WTC11 (cell line): ENCODE measurements at regions not wholly inside any gene's neighbourhood (a gene's known extent, or its start where the extent isn't known, plus 50 kb on each side); places are given as distances from the start of the nearest gene placed in this dataset.

Experiments used
- ATAC-seq: fragments of 200-7000 bp; cut with Tn5 transposase; 2 replicates; pipeline ENCODE4 v1.10.0; 2021; ENCODE audit warnings: mild to moderate bottlenecking, moderate library complexity
- CTCF ChIA-PET: fragments of 300-600 bp; sonication (Branson Sonifier 250); formaldehyde crosslinking; loops from one replicate; lab custom pipeline; 2021; ENCODE audit warnings: antibody characterized with exemption; lab: Charles Lee
- POLR2A ChIA-PET: fragments of 350-600 bp; sonication (Branson Sonifier 250); formaldehyde crosslinking; loops from one replicate; lab custom pipeline; 2021; ENCODE audit warnings: antibody characterized with exemption; lab: Charles Lee
- DNase-seq: peaks from one replicate; pipeline ENCODE4 v3.0.0; 2021; ENCODE audit warnings: low spot score
- H3K27ac Mint-ChIP-seq: 2 replicates; pipeline ENCODE4 v1.8.0; 2021; ENCODE audit warnings: mixed read lengths
- H3K27me3 Mint-ChIP-seq: 2 replicates; pipeline ENCODE4 v1.8.0; 2021; ENCODE audit warnings: low read depth, mild to moderate bottlenecking, moderate library complexity, mixed read lengths
- H3K36me3 Mint-ChIP-seq: 2 replicates; pipeline ENCODE4 v1.8.0; 2021; ENCODE audit warnings: mixed read lengths
- H3K4me1 Mint-ChIP-seq: 2 replicates; pipeline ENCODE4 v1.8.0; 2022; ENCODE audit warnings: mixed read lengths
- H3K4me3 Mint-ChIP-seq: 2 replicates; pipeline ENCODE4 v1.8.0; 2021; ENCODE audit warnings: mild to moderate bottlenecking, moderate library complexity, mixed read lengths
- H3K9me3 Mint-ChIP-seq: 2 replicates; pipeline ENCODE4 v1.8.0; 2021; ENCODE audit warnings: mixed read lengths
- GABPB1 ChIP-seq: sonication (generic); formaldehyde crosslinking; IDR thresholded peaks from 2 replicates; pipeline ENCODE4 v1.8.1; 2023; ENCODE audit warnings: mild to moderate bottlenecking, missing genetic modification reagents
- NFE2L1 ChIP-seq: sonication (generic); formaldehyde crosslinking; IDR thresholded peaks from 2 replicates; pipeline ENCODE4 v1.8.1; 2023; ENCODE audit warnings: missing genetic modification reagents
- SMAD3 ChIP-seq: sonication (generic); formaldehyde crosslinking; IDR thresholded peaks from 2 replicates; pipeline ENCODE4 v1.8.0; 2022; ENCODE audit warnings: missing genetic modification reagents, mild to moderate bottlenecking, borderline replicate concordance
- TEAD1 ChIP-seq: sonication (generic); formaldehyde crosslinking; IDR thresholded peaks from 2 replicates; pipeline ENCODE4 v1.8.0; 2022; ENCODE audit warnings: mild to moderate bottlenecking, missing genetic modification reagents
- ZBTB21 ChIP-seq: sonication (generic); formaldehyde crosslinking; IDR thresholded peaks from 2 replicates; pipeline ENCODE4 v1.8.1; 2023; ENCODE audit warnings: mild to moderate bottlenecking, missing genetic modification reagents, borderline replicate concordance
- ZNF121 ChIP-seq: sonication (generic); formaldehyde crosslinking; IDR thresholded peaks from 2 replicates; pipeline ENCODE4 v1.8.0; 2023; ENCODE audit warnings: missing genetic modification reagents
- TF ChIP-seq, protein P1 (sequence below): sonication (generic); formaldehyde crosslinking; IDR thresholded peaks from 2 replicates; pipeline ENCODE4 v1.8.0; 2022; ENCODE audit warnings: missing genetic modification reagents
- TF ChIP-seq, protein P2 (sequence below): sonication (generic); formaldehyde crosslinking; IDR thresholded peaks from 2 replicates; pipeline ENCODE4 v1.8.1; 2023; ENCODE audit warnings: mild to moderate bottlenecking, missing genetic modification reagents
- TF ChIP-seq, protein P3 (sequence below): sonication (generic); formaldehyde crosslinking; IDR thresholded peaks from 2 replicates; pipeline ENCODE4 v1.8.0; 2022; ENCODE audit warnings: mild to moderate bottlenecking, missing genetic modification reagents
- TF ChIP-seq, protein P4 (sequence below): sonication (generic); formaldehyde crosslinking; IDR thresholded peaks from 2 replicates; pipeline ENCODE4 v1.8.0; 2022; ENCODE audit warnings: mild to moderate bottlenecking, missing genetic modification reagents
- TF ChIP-seq, protein P5 (sequence below): sonication (generic); formaldehyde crosslinking; IDR thresholded peaks from 2 replicates; pipeline ENCODE4 v1.8.0; 2022; ENCODE audit warnings: mild to moderate bottlenecking, missing genetic modification reagents
- TF ChIP-seq, protein P6 (sequence below): sonication (generic); formaldehyde crosslinking; IDR thresholded peaks from 2 replicates; pipeline ENCODE4 v1.8.1; 2022; ENCODE audit warnings: low read depth, mild to moderate bottlenecking, moderate library complexity, missing genetic modification reagents, borderline replicate concordance
- TF ChIP-seq, protein P7 (sequence below): sonication (generic); formaldehyde crosslinking; IDR thresholded peaks from 2 replicates; pipeline ENCODE4 v1.8.1; 2022; ENCODE audit warnings: missing genetic modification reagents, borderline replicate concordance

DNA sequence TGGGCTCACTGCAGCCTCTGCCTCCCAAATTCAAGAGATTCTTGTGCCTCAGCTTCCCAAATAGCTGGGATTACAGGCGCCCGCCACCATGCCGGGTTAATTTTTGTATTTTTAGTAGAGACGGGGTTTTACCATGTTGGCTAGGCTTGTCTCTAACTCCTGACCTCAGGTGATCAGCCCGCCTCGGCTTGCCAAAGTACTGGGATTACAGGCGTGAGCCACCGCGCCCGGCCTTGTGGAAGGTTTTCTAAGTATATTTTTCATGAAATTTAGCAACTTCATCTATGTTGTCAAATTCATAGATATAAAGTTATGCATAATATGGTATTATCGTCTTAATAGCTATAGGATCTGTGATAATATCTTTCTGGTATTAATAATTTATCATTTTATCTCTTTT lies 275.6 kb upstream of the GRM7 start:
- CTCF ChIA-PET, result no interaction called here
- no peak for TF ChIP-seq ZBTB21 (CRISPR knock-in tag)
- TF ChIP-seq, protein P1, sequence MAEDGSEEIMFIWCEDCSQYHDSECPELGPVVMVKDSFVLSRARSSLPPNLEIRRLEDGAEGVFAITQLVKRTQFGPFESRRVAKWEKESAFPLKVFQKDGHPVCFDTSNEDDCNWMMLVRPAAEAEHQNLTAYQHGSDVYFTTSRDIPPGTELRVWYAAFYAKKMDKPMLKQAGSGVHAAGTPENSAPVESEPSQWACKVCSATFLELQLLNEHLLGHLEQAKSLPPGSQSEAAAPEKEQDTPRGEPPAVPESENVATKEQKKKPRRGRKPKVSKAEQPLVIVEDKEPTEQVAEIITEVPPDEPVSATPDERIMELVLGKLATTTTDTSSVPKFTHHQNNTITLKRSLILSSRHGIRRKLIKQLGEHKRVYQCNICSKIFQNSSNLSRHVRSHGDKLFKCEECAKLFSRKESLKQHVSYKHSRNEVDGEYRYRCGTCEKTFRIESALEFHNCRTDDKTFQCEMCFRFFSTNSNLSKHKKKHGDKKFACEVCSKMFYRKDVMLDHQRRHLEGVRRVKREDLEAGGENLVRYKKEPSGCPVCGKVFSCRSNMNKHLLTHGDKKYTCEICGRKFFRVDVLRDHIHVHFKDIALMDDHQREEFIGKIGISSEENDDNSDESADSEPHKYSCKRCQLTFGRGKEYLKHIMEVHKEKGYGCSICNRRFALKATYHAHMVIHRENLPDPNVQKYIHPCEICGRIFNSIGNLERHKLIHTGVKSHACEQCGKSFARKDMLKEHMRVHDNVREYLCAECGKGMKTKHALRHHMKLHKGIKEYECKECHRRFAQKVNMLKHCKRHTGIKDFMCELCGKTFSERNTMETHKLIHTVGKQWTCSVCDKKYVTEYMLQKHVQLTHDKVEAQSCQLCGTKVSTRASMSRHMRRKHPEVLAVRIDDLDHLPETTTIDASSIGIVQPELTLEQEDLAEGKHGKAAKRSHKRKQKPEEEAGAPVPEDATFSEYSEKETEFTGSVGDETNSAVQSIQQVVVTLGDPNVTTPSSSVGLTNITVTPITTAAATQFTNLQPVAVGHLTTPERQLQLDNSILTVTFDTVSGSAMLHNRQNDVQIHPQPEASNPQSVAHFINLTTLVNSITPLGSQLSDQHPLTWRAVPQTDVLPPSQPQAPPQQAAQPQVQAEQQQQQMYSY (CRISPR knock-in tag), result no peak
- TF ChIP-seq NFE2L1 (CRISPR knock-in tag), result no peak
- TF ChIP-seq GABPB1 (CRISPR knock-in tag), result no peak
- TF ChIP-seq, protein P2, sequence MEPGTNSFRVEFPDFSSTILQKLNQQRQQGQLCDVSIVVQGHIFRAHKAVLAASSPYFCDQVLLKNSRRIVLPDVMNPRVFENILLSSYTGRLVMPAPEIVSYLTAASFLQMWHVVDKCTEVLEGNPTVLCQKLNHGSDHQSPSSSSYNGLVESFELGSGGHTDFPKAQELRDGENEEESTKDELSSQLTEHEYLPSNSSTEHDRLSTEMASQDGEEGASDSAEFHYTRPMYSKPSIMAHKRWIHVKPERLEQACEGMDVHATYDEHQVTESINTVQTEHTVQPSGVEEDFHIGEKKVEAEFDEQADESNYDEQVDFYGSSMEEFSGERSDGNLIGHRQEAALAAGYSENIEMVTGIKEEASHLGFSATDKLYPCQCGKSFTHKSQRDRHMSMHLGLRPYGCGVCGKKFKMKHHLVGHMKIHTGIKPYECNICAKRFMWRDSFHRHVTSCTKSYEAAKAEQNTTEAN (CRISPR knock-in tag), result no peak
- TF ChIP-seq, protein P3, sequence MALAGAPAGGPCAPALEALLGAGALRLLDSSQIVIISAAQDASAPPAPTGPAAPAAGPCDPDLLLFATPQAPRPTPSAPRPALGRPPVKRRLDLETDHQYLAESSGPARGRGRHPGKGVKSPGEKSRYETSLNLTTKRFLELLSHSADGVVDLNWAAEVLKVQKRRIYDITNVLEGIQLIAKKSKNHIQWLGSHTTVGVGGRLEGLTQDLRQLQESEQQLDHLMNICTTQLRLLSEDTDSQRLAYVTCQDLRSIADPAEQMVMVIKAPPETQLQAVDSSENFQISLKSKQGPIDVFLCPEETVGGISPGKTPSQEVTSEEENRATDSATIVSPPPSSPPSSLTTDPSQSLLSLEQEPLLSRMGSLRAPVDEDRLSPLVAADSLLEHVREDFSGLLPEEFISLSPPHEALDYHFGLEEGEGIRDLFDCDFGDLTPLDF (CRISPR knock-in tag), result no peak
- TF ChIP-seq ZNF121, result no peak
- TF ChIP-seq, protein P4, sequence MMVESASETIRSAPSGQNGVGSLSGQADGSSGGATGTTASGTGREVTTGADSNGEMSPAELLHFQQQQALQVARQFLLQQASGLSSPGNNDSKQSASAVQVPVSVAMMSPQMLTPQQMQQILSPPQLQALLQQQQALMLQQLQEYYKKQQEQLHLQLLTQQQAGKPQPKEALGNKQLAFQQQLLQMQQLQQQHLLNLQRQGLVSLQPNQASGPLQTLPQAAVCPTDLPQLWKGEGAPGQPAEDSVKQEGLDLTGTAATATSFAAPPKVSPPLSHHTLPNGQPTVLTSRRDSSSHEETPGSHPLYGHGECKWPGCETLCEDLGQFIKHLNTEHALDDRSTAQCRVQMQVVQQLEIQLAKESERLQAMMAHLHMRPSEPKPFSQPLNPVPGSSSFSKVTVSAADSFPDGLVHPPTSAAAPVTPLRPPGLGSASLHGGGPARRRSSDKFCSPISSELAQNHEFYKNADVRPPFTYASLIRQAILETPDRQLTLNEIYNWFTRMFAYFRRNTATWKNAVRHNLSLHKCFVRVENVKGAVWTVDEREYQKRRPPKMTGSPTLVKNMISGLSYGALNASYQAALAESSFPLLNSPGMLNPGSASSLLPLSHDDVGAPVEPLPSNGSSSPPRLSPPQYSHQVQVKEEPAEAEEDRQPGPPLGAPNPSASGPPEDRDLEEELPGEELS, result no peak
- no peak for TF ChIP-seq SMAD3 (CRISPR knock-in tag)
- TF ChIP-seq, protein P5, sequence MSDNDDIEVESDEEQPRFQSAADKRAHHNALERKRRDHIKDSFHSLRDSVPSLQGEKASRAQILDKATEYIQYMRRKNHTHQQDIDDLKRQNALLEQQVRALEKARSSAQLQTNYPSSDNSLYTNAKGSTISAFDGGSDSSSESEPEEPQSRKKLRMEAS (CRISPR knock-in tag), result no peak
- TF ChIP-seq, protein P6, sequence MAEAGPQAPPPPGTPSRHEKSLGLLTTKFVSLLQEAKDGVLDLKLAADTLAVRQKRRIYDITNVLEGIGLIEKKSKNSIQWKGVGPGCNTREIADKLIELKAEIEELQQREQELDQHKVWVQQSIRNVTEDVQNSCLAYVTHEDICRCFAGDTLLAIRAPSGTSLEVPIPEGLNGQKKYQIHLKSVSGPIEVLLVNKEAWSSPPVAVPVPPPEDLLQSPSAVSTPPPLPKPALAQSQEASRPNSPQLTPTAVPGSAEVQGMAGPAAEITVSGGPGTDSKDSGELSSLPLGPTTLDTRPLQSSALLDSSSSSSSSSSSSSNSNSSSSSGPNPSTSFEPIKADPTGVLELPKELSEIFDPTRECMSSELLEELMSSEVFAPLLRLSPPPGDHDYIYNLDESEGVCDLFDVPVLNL (CRISPR knock-in tag), result no peak
- ATAC-seq, result no peak
- POLR2A ChIA-PET, result no interaction called here
- H3K4me3 Mint-ChIP-seq, result no peak overlapping the region
- no peak overlapping the region for H3K27ac Mint-ChIP-seq
- no peak for DNase-seq
- H3K27me3 Mint-ChIP-seq, result no peaks in the 10 kb centered on the region; the same call in 1 of the 2 replicates
- peaks cover 74% of the 10 kb centered on the region for H3K9me3 Mint-ChIP-seq
- no peaks in the 10 kb centered on the region for H3K4me1 Mint-ChIP-seq
- peaks cover 44% of the 10 kb centered on the region for H3K36me3 Mint-ChIP-seq

DNA sequence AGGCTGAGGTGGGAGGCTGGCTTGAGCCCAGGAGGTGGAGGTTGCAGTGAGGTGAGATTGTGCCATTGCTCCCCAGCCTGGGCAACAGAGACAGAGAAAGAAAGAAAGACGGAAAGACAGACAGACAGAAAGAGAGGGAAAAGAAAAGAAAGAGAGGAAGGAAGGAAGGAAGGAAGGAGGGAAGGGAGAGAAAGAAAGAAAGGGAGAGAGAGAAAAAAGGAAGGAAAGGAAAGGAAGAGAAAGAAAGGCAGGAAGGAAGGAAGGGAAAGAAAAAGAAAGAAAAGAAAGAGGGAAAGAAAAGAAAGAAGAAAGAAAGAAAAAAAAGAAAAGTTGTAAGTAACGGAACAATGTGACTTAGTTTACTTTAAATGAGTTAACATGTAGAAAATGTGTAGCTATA lies 260.7 kb upstream of the GRM7 start:
- POLR2A ChIA-PET, result interaction anchor here (0.6 kb wide), 1 partner anchor 389 kb away, joined by 4 read pairs; no protein-coding TSS in a partner anchor
- Mint-ChIP-seq H3K4me3 (no peak overlapping the region), H3K4me1 (peaks cover 9% of the 10 kb centered on the region; the same call in 1 of the 2 replicates), H3K27me3 (no peaks in the 10 kb centered on the region; the same call in 1 of the 2 replicates), H3K36me3 (peaks cover 22% of the 10 kb centered on the region), H3K9me3 (peaks cover 67% of the 10 kb centered on the region), H3K27ac (no peak overlapping the region)
- CTCF ChIA-PET, result no interaction called here
- DNase-seq (no peak), ATAC-seq (no peak)
- TF ChIP-seq, protein P7, sequence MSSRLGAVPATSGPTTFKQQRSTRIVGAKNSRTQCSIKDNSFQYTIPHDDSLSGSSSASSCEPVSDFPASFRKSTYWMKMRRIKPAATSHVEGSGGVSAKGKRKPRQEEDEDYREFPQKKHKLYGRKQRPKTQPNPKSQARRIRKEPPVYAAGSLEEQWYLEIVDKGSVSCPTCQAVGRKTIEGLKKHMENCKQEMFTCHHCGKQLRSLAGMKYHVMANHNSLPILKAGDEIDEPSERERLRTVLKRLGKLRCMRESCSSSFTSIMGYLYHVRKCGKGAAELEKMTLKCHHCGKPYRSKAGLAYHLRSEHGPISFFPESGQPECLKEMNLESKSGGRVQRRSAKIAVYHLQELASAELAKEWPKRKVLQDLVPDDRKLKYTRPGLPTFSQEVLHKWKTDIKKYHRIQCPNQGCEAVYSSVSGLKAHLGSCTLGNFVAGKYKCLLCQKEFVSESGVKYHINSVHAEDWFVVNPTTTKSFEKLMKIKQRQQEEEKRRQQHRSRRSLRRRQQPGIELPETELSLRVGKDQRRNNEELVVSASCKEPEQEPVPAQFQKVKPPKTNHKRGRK, result peak; percentile 69; the same call in 1 of the 2 replicates
- TF ChIP-seq TEAD1 (CRISPR knock-in tag), result no peak
